ENCODE measurements at regions not wholly inside any gene's neighbourhood (a gene's known extent, or its start where the extent isn't known, plus 50 kb on each side); places are given as distances from the start of the nearest gene placed in this dataset.
"Not testable (repeated sequence)": the region's sequence is repeated elsewhere in the genome, so short reads cannot be mapped to it uniquely, and the experiment has no call there.

DNA sequence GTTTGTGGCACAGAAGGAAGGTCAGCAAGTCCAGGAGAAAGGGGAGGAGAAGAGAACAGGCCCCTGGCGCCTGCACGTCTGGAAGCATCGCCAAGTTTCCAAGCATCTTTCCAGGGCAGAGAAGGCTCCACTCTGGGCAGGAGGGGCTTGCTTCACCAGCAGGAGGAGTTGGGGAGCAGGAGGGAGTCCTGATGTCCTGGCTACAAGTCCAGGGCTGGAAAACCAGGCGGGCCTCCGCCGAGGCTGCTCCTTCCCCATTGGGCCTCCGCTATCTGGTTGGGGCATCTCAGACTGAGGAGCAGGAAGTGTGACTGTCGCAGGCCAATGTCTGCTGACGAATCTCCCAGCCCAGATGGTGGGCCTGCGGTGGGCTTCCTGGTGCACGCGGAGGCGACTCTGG lies 421.9 kb downstream of the PREX1 start:
- DNase-seq (ENCODE audit: low read depth) = no peak

DNA sequence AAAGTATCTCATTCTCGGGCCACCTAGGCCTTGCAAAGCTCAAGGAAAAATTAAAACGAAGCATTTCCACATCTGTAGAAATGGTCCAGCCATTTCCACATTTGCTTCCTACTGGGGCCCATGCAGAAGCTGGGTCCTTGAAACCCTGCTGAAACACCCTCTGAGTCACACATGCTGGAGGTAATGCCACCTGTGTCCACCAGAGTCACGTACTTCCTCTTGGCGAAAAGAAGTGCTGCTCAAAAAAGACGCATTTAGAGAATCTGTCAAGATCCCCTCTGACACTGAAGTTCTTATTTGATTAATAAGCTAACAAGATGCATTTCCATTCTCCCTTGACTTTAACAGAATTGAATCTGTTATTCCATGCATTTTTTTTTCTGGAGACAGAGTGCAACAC lies 423.2 kb downstream of the PREX1 start:
- DNase-seq (ENCODE audit: low read depth) = no peak

DNA sequence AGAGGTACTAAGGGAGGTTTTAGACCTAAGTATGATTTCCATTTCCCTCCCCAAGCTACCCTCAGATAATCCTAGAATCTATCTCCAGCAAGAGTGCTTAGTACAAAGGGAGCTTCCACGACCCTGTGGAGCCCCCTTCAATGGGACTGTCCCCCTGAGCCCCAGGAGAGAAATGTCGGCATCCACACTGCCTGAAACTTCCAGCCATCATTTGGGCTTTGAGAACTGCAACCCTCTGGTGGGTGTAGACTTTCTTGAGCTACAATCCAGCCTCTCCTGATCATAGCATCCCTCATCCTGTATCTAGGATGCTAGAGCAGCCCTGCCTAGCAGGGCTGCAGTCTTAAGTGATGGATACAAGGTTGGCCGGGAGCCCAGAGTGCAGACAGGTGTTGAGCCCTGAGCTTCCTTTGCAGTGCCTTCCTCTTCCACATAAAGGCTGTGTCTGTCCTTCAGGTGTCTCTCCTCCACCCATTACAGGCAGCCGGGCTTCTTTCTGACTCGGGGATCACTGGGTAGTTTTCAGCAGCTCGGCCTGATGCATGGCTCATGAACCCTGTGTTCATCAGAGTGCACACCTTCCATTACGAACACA lies 424.5 kb downstream of the PREX1 start:
- DNase-seq (ENCODE audit: low read depth) = no peak

DNA sequence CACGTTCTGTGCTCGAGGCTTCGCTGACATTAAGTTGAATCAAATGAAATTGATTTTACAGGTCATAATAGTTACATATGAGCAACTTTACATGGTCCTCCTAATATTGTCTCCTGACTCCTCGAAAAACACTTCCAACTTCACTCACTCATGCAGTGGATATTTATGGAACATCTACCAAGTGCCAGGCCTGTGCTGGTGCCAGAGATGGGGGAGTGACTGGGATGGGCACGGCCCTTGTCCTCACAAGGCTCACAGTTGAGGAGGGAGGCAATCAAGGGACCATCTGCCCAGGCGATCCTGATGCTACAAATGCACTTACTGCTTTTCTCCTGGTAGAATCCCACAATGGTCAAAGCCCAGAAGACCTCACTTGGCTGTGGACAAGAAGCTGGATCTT lies 426.4 kb downstream of the PREX1 start:
- no peak for DNase-seq (ENCODE audit: low read depth)

DNA sequence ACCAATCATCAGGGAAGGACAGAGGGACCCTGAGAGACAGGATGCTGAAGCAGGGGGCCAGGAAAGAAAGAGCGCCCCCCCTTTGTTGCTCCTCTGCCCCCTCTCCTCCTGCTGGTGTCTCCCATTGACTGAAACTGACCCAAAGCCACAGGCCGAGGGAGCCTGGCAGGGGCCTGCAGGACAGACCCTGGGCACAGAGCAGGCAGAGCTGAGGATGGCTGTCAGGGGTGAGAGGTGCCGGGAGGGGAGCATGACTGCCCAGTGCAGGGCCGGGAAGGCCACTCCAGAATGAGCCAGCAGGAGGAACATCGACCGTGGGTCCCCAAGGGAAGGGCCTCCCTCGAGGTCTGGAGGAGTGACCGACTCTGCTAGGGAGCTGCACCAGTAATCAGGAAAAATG lies 427.8 kb downstream of the PREX1 start:
- no peak for DNase-seq (ENCODE audit: low read depth)

DNA sequence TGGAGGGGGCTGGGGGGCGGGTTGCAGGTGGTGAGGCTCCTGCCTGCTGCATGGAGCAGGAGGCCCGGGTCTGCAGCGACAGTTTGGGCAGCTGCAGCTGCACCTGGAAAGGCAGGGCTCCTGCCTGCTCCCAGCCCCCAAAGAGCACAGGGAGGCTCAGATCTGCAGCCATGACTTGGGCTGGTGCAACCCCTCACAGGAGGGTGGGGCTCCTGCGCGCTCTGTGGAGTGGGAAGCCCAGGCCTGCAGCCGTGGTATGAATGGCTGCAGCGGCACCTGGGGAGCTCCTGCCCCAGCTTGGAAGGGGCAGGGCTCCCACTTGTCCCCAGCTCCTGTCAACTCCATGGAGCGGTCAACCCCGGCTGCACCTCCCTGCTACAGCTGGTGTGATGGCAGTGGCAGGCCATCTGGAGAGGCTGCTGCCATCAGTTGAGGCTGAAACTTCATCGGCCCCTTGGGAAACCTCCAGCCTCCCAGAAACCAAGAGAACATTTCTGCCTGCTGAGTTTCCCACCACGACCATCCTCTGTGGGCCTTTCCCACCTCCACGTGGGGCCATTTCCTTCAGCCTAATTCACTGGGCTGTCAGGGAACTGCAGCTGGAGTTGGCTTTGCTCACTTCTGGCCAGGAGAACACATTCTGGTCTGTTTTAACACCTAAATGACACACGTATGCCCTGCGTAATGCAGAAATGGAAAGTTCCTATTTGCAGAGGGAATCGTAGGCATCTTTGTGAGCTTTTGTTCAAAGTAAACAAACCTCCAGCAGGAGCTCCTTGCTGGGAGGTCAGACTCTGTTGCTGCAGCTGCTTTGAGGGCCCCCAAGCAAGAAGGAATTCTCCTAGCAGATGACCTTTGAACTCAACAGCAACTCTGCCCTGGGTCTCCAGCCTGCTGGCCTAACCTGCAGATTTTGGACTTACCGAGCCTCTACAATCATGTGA lies 429.0 kb downstream of the PREX1 start:
- DNase-seq (ENCODE audit: low read depth) = no peak

DNA sequence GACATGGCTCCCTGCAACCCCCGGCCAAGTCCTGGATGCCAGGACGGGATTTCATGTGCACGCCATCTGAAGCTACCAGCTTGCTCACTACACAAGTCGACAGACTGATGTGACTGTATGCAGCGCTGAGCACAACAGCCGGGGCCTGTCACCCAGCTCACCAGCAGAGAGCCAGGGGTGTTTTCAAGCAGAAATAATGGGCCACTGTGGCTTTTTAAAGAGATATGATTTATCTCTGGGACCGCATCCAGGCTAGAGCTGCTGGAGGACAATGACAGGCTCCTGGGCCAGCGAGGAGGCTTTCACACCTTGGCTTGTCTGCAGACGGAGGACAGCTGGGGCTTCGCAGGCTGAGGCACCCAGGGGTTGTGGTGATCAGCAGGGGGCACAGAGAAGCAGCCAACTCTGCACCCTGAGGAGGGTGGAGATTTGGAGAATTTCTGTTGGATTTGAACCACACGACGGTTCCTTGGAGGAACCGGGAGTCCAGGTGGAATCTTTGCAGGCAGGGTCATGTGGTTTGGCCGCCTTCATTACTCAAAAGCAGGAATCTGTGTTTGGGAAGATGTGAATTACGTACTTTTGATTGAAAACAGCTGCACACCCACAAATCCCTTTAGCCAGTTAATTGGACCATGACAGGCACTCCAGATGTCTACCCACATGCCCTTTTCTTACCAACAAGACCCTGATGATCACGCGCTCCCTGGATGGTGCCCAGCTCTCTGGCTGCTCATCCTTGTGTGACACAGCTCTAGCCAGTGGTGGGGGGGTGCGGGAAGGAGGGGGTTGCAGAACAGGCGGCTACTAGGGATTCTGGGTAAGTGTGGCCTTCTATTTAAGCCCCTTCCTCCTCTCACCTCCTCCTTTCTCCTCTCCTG lies 430.6 kb downstream of the PREX1 start:
- DNase-seq (ENCODE audit: low read depth) = not testable (repeated sequence)

DNA sequence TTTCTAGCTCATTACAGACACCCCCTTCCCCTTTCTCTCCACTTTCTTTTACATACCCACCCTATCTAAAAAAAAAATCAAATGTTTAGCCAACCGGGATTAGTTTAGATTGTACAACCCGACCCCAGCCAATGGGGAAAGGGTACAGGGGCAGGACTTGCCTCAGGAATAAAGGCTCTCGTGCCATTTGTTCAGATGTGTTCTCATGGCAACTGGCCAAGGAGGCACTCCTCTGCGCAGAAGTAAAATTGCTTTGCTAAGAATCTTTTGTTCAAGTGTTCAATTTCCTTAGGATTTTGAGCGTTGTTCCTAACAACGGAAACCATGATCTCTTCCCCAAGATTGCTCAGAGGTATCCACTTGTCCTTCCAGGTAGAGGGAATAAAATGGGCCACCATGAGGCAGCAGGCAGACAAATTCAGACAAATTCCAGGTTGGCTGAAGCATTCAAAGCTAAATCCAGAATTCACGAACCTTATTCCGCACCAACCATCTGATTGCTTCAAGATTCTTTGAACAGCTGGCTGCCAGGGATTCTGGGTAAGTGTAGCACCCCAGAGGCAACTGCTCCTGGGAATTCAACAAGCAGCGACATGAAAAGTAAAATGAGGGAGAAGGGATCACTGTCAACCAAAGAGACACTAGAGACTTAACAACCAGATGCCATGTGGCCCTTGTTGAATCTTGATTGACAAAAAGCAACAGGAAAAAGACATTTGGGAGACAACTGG lies 431.8 kb downstream of the PREX1 start:
- DNase-seq (ENCODE audit: low read depth) = no peak

DNA sequence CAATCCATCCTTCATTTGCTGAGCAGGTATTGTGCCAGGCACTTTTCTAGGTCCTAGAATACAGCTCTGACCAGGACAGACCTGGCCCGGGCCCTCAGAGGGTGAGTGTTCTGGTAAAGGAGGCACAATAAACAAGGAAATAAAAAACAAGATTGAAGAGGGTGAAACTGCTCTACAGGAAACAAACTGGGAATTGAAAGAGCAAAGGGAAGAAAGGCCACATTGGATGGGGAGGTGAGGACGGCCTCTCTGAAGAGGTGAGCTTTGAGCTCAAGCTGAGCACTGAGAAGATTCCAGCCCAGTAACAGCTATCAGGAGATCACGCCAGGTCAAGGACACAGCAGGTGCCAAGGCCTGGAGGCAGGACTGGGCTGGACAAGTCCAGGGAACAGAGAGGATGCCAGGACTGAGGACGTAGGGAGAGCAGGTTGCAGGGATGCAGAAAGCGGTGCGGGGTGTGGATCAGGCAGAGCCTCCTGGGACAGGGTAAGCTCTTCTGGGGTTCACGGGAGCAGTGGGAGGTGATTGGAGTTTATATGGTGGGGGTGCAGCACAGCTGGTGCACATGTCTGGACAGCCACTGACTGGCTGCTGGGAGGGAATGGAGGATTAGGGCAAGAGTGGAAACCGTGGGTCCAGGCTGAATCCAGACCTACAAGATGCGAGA lies 433.3 kb downstream of the PREX1 start:
- DNase-seq (ENCODE audit: low read depth) = no peak

DNA sequence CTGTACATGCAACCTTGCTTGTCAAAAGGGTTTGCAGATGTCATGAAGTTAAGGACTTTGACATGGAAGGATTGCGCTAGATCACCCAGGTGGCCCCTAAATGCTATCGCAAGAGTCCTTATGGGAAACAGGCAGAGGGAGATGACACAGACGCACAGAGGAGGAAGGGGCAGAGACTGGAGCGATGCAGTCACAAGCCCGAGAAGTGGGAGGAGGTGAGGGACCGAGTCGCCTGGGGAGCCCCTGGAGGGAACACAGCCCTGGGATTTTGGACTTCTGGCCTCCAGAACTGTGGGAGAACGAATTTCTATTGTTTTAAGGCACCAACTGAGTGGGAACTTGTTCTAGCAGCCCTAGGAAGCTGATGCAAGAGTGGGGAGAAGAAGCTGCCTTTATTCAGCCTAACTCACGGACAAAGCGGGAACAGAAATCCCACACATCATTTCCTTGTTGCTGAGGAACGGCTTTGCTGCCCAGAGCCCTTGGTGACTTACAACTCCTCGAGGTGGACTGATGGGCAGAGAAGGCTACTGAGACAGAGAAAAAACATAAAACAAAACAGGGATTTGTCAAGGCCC lies 434.0 kb downstream of the PREX1 start:
- DNase-seq (ENCODE audit: low read depth) = no peak

DNA sequence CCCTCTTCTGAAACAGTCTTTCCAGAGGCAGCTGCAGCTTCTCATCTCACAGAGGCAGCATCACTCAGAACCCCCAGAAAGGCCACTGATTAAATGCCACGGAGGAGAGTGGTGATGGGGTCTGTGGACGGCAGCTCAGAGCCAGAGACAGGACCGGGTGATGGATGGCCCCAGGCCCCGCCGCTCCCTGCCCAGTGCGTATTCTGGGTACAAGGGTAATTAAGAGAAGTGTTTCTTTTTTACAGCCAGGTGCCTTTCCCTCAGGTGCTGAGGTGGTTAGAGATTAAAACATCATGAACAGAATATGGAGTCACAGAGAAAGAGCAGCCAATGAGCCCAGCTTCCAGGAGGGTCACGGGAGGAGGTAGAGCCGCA lies 434.5 kb downstream of the PREX1 start:
- DNase-seq (ENCODE audit: low read depth) = no peak

DNA sequence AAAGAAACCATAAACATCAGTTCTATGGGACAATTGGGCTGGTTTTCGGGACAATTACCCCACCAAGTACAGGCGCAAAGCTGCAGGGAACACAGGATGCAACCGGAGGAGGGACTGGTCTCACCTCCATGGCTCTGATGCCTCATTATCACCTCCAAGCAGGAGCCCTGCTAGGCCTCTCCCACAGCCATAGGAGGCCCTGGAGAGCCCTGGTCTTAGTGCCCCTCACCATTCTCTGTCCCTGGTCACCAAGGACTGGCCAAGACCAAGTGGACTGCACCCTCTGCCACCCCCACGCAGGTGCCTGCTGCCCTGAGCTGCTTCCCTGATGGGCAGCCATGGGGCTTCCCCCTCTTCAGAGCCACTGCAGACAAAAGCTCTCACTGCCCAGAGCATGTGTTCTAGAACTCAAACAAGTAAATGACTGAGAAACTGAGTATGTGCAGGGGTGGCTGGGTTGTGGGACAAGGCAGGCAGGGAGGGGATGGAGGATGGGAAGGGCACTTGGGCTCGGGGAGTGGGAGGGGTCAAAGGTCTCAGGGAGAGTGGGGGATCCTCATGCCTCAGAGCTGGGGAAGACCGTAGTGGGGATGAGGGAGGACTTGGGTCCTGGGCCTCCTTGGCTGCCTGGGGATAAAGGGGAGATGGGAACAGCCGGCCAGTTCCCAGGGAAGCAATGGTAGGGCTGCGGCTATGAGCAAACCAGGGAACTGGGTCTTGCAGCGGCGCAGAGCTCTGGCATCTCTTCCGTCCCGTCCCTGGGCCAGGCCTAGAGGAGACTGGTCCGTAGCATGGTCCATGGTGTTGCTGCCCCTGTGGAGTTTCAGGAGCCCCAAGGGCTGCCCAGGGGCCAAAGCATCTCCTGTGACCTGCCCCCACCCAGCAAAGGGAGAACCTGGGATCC lies 435.1 kb downstream of the PREX1 start:
- DNase-seq (ENCODE audit: low read depth) = no peak

DNA sequence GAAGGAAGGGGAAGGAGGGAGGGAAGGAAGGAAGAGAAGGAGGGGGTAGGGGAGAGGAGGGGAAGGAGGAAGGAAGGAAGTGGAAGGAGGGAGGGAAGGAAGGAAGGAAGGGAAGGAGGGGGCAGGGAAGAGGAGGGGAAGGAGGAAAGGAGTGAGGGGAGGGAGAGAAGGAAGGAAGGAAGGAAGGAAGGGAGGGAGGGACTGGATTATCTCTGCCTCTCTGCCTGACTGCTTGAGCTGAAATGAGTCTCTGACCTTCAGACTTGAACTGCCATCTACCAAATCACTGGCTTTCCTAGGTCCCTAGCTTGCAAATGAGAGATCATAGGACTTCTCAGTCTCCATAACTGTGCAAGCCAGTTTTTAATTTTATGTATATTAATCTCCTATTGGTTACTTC lies 436.8 kb downstream of the PREX1 start:
- no peak for DNase-seq (ENCODE audit: low read depth)

DNA sequence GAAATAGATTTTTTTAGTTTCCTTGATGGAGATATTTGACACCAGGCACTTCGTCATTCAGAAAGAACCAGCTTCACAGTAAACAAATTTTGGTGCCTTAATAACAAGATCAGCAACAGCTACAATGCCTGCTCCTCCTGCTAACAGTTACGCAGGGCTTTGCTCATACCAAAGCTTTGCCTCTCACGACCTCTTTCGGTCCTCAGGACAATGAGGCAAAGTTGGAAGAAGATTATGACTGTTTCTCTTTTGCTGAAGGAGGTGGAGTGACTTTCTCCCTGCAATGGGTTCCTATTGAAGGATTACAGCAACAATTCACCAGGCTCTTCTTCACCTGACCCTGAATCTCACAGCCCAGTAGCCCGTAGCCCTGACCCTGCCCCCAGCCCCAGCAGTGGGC lies 440.1 kb downstream of the PREX1 start:
- no peak for DNase-seq (ENCODE audit: low read depth)

DNA sequence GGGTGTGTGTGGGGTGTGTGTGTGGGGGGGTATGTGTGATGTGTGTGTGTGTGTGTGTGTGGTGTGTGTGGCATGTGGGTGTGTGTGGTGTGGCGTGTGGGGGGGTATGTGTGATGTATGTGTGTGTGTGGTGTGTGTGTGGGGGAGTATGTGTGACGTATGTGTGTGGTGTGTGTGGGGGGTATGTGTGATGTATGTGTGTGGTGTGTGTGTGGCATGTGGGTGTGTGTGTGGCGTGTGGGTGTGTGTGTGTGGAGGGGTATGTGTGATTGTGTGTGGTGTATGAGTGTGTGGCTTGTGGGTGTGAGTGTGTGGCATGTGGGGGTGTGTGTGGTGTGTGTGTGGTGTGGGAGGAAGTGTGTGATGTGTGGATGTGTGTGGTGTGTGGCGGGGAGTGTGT lies 442.3 kb downstream of the PREX1 start:
- DNase-seq (ENCODE audit: low read depth) = no peak

DNA sequence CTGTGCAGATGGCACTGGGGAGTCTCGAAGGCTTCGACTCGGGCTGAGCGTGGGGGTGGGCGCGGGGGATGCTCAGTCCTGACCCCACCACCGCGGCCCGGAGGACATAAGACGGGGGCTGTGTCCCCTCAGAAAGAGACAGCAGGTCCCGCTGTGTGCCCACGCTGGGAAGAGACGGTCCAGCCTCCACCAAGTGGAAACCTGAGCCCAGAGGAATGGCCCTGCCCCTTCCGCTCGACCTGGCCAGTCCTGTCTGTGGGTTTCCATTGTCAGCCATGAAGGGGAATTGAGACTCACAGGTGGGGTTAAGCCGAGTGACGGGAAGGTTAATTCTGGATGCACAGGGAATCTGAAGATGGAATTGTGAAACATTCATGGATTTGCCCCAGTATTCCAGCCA lies 442.7 kb downstream of the PREX1 start:
- DNase-seq (ENCODE audit: low read depth) = no peak

DNA sequence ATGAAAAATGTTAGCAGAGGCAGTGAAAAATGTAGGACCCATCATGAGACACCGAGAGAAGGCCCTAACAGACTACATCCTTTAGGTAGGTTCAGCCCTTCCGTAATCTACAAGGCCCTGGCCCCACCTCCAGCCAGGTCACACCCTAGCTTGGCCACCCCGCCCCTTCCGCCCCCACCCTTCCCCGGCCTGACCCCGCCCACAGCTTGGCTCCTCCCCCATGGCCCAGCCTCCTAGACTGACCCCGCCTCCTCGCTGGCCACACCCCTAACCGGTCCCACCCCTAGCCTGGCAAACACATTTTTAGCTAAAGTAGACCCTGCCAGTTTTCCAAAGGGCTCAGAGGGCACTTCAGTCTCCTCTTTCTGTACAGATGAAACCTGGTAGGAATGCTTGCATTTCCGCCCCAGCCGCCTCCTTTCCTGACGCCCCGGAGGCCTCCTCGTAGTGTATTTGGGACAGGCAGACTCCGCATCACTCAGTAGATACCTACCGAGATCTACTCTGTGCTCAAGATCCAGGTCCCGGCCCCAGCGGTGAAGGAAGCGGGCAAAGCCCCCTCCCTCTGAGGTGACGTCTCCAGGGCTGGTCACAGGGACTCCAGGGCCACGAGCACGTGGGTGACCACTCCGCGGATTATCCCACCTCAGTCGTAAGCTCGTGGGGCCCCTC lies 443.5 kb downstream of the PREX1 start:
- DNase-seq (ENCODE audit: low read depth) = no peak

DNA sequence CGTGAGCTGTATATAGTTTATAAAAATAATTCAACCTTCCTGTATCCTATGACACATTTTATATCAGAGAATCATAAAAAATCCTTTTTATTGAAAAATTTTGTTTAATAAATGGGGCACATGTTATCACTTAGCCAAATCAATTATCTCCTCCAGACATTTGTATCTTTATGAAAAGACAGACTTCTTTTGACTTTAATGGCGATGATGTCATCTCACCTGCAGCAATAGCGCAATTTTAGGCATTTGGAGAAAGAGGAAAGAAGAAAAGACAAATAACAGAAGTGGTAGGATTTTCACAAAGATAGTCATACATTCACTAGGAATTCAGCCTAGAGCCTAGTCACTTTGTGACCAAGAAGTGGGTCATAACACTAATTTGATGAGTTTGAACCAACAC lies 444.5 kb downstream of the PREX1 start:
- DNase-seq (ENCODE audit: low read depth) = no peak

DNA sequence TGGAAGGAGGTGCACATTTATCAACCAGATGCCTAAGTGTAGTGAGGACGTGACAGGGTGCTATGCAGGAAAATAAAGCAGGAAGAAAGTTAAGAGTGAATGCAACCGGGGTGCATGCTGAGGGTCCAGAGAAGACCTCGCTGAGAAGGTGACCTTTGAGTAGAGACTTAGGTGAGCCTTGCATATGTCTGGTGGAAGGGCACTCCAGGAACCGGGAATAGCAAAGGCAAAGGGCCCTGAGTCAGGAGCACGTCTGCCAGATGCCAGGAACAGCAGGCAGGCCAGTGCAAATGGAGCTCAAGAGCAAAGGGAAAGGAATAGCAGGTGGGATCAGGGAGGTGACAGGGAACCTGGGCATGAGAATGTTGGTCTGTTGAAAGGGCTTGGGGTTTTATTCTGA lies 445.5 kb downstream of the PREX1 start:
- DNase-seq (ENCODE audit: low read depth) = no peak

Data from stromal cell of bone marrow (primary cell).